A549 (cell line): ENCODE measurements at regions not wholly inside any gene's neighbourhood (a gene's known extent, or its start where the extent isn't known, plus 50 kb on each side); places are given as distances from the start of the nearest gene placed in this dataset.

Experiments used
- EP300 ChIP-seq, 2 experiments: fragments of >200 bp; sonication (Bioruptor Twin); formaldehyde crosslinking; IDR thresholded peaks; 2 replicates in 1 of 2; 3 replicates in 1 of 2; pipeline ENCODE4 v1.6.1; 2016 to 2017
- HOXB5 ChIP-seq: fragments of 250-450 bp; sonication (Bioruptor Pico); IDR thresholded peaks from 2 replicates; pipeline ENCODE4 v1.5.0; 2020; ENCODE audit warnings: mild to moderate bottlenecking, moderate library complexity
- KDM1A ChIP-seq: fragments of 200-600 bp; sonication (generic); IDR thresholded peaks from 2 replicates; pipeline ENCODE4 v1.6.1; 2016; ENCODE audit warnings: low read depth, mild to moderate bottlenecking
- MAFK ChIP-seq: fragments of 450-650 bp; IDR thresholded peaks from 2 replicates; pipeline ENCODE4 v1.6.1; 2014; ENCODE audit not compliant: partially characterized antibody
- POLR2A ChIP-seq: IDR thresholded peaks from 2 replicates; pipeline ENCODE4 v1.6.1; 2012; ENCODE audit warnings: mild to moderate bottlenecking, low read length
- RNF2 ChIP-seq: fragments of 200-600 bp; sonication (generic); IDR thresholded peaks from 2 replicates; pipeline ENCODE4 v1.6.1; 2016; ENCODE audit warnings: low read depth, mild to moderate bottlenecking, antibody characterized with exemption, moderate library complexity, borderline replicate concordance
- SREBF2 ChIP-seq: fragments of 450-650 bp; IDR thresholded peaks from 2 replicates; pipeline ENCODE4 v1.6.1; 2014; ENCODE audit warnings: mild to moderate bottlenecking, moderate library complexity
- TFCP2L1 ChIP-seq: fragments of 250-450 bp; sonication (Bioruptor Pico); IDR thresholded peaks from 2 replicates; pipeline ENCODE4 v1.5.0; 2021; ENCODE audit warnings: mild to moderate bottlenecking
- TF ChIP-seq, protein P1 (sequence below): fragments of >200 bp; sonication (Bioruptor Twin); formaldehyde crosslinking; IDR thresholded peaks from 3 replicates; pipeline ENCODE4 v1.5.1; 2016
- TF ChIP-seq, protein P2 (sequence below): fragments of 450-650 bp; IDR thresholded peaks from 2 replicates; pipeline ENCODE4 v1.6.1; 2014; ENCODE audit warnings: antibody characterized with exemption
- TF ChIP-seq, protein P3 (sequence below): IDR thresholded peaks from 2 replicates; pipeline ENCODE4 v1.6.1; 2012

DNA sequence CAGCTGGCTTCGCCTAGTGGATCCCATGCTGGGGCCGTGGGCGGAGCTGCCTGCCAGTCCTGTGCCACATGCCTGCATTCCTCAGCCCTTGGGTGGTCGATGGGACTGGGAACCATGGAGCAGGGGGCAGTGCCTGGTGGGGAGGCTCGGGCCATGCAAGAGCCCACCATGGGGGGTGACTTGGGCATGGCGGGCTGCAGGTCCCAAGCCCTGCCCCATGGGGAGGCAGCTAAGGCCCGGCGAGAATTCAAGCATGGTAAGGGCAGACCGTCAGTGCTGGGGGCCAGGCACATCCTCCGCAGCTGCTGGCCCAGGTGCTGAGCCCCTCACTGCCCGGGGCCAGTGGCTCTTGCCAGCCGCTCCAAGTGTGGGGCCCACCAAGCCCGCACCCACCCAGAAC lies 262.6 kb downstream of the CENPC start:
- TF ChIP-seq, protein P1, sequence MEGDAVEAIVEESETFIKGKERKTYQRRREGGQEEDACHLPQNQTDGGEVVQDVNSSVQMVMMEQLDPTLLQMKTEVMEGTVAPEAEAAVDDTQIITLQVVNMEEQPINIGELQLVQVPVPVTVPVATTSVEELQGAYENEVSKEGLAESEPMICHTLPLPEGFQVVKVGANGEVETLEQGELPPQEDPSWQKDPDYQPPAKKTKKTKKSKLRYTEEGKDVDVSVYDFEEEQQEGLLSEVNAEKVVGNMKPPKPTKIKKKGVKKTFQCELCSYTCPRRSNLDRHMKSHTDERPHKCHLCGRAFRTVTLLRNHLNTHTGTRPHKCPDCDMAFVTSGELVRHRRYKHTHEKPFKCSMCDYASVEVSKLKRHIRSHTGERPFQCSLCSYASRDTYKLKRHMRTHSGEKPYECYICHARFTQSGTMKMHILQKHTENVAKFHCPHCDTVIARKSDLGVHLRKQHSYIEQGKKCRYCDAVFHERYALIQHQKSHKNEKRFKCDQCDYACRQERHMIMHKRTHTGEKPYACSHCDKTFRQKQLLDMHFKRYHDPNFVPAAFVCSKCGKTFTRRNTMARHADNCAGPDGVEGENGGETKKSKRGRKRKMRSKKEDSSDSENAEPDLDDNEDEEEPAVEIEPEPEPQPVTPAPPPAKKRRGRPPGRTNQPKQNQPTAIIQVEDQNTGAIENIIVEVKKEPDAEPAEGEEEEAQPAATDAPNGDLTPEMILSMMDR, result no peak
- TF ChIP-seq, protein P2, sequence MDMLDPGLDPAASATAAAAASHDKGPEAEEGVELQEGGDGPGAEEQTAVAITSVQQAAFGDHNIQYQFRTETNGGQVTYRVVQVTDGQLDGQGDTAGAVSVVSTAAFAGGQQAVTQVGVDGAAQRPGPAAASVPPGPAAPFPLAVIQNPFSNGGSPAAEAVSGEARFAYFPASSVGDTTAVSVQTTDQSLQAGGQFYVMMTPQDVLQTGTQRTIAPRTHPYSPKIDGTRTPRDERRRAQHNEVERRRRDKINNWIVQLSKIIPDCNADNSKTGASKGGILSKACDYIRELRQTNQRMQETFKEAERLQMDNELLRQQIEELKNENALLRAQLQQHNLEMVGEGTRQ, result no peak
- TF ChIP-seq SREBF2 (no peak), POLR2A (no peak), TFCP2L1 (CRISPR knock-in tag) (no peak), EP300 (IDR thresholded peaks at IDR 0.05) (no peak), RNF2 (no peak), KDM1A (no peak), HOXB5 (CRISPR knock-in tag) (no peak), MAFK (no peak)
- TF ChIP-seq, protein P3, sequence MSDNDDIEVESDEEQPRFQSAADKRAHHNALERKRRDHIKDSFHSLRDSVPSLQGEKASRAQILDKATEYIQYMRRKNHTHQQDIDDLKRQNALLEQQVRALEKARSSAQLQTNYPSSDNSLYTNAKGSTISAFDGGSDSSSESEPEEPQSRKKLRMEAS, result no peak
